Prostate gland (tissue), 2 donors: ENCODE measurements at regions not wholly inside any gene's neighbourhood (a gene's known extent, or its start where the extent isn't known, plus 50 kb on each side); places are given as distances from the start of the nearest gene placed in this dataset.
"Not testable (repeated sequence)": the region's sequence is repeated elsewhere in the genome, so short reads cannot be mapped to it uniquely, and the experiment has no call there.

ENCODE experiments used
- DNase-seq: peaks from one replicate; pipeline ENCODE4 v3.0.0-alpha.2; 2019; ENCODE audit warnings: low spot score
- H3K27ac ChIP-seq, 2 donors: fragments of 200-600 bp; sonication (generic); 2 replicates each; pipeline ENCODE4 v1.5.1; 2017 to 2019
- H3K27me3 ChIP-seq: fragments of 200-600 bp; sonication (generic); replicated peaks from 2 replicates; pipeline ENCODE4 v1.5.1; 2019; ENCODE audit not compliant: insufficient read depth
- H3K36me3 ChIP-seq, 2 donors: fragments of 200-600 bp; sonication (generic); 1 replicate in 1 of 2; 2 replicates in 1 of 2; pipeline versions ENCODE4 v1.5.1 to v1.8.1; 2017 to 2019
- H3K4me1 ChIP-seq: fragments of 200-600 bp; sonication (generic); replicated peaks from 2 replicates; pipeline ENCODE4 v1.5.1; 2019
- H3K4me3 ChIP-seq, 2 donors: fragments of 200-600 bp; sonication (generic); 2 replicates each; pipeline ENCODE4 v1.5.1; 2017 to 2019
- H3K9me3 ChIP-seq: fragments of 200-600 bp; sonication (generic); 2 replicates; pipeline ENCODE4 v1.5.1; 2017
- CTCF ChIP-seq, 4 experiments: fragments of 200-600 bp in 2 of 4; fragments of 450-650 bp in 2 of 4; sonication (generic) in 2 of 4; IDR thresholded peaks; 1 replicate in 3 of 4; 2 replicates in 1 of 4; pipeline ENCODE4 v1.5.1; 2016 to 2019; ENCODE audit warnings: antibody characterized with exemption in 4 of 4, mild to moderate bottlenecking in 2 of 4, moderate library complexity in 2 of 4
- POLR2A ChIP-seq: fragments of 450-650 bp; IDR thresholded peaks from one replicate; pipeline ENCODE4 v1.6.1; 2016; ENCODE audit warnings: antibody characterized with exemption, mild to moderate bottlenecking
- POLR2AphosphoS5 ChIP-seq: sonication (generic); formaldehyde crosslinking; IDR thresholded peaks from one replicate; pipeline ENCODE4 v1.6.1; 2017; ENCODE audit warnings: antibody characterized with exemption
- WGBS: methylation state at CpG from one replicate; pipeline ENCODE4 v1.1.5; 2018; 5-methylcytosine and 5-hydroxymethylcytosine counted together
- intact Hi-C: fragments of 100-400 bp; cut with DNase I; formaldehyde crosslinking; loops from one replicate; pipeline ENCODE4 v1.14.2; 2022

- 97% methylated on average over 2 of the region's 2 CpGs for WGBS
- no peaks in the 10 kb centered on the region for H3K27me3 ChIP-seq
- H3K36me3 ChIP-seq: no peaks in the 10 kb centered on the region
- TF ChIP-seq POLR2AphosphoS5 (no peak), CTCF (IDR thresholded peaks at IDR 0.05) (no peak), POLR2A (no peak)
- H3K4me1 ChIP-seq: no peaks in the 10 kb centered on the region
- H3K27ac ChIP-seq: no peak overlapping the region
- H3K9me3 ChIP-seq: no peaks in the 10 kb centered on the region
- intact Hi-C loops: no loop called here
- DNase-seq: no peak
- no peak overlapping the region for H3K4me3 ChIP-seq
Observed at GRCh38 chr12:74235342-74235741, 302.3 kb upstream of the ATXN7L3B start.

- intact Hi-C loops: no loop called here
- no peak for TF ChIP-seq POLR2AphosphoS5
- TF ChIP-seq CTCF (IDR thresholded peaks at IDR 0.05): no peak
- TF ChIP-seq POLR2A: no peak
- 71% methylated on average over 1 of the region's 1 CpG for WGBS
Observed at GRCh38 chr12:74241341-74241740, 296.3 kb upstream of the ATXN7L3B start.

GRCh38 chr12:74242088-74242487 lies 295.5 kb upstream of the ATXN7L3B start:
- H3K27ac ChIP-seq: no peak overlapping the region
- DNase-seq: no peak
- TF ChIP-seq POLR2A: no peak
- TF ChIP-seq POLR2AphosphoS5: no peak
- TF ChIP-seq CTCF (IDR thresholded peaks at IDR 0.05): no peak

More at GRCh38 chr12:74241341-74241740, 296.3 kb upstream of the ATXN7L3B start:
- Histone ChIP-seq H3K4me1 (no peaks in the 10 kb centered on the region), H3K27ac (no peak overlapping the region), H3K27me3 (no peaks in the 10 kb centered on the region), H3K9me3 (no peaks in the 10 kb centered on the region), H3K4me3 (no peak overlapping the region), H3K36me3 (no peaks in the 10 kb centered on the region)
- DNase-seq: no peak

GRCh38 chr12:74245458-74245857 lies 292.2 kb upstream of the ATXN7L3B start:
- H3K4me1 ChIP-seq: no peaks in the 10 kb centered on the region
- no peak overlapping the region for H3K4me3 ChIP-seq
- H3K27ac ChIP-seq: no peak overlapping the region
- WGBS: 100% methylated on average over 1 of the region's 1 CpG
- no peaks in the 10 kb centered on the region for H3K9me3 ChIP-seq
- DNase-seq: no peak
- H3K27me3 ChIP-seq: no peaks in the 10 kb centered on the region
- no peaks in the 10 kb centered on the region for H3K36me3 ChIP-seq
- TF ChIP-seq POLR2AphosphoS5: no peak
- no peak for TF ChIP-seq CTCF (IDR thresholded peaks at IDR 0.05)
- TF ChIP-seq POLR2A: no peak
- intact Hi-C loops: no loop called here

More at GRCh38 chr12:74242088-74242487, 295.5 kb upstream of the ATXN7L3B start:
- Histone ChIP-seq H3K27me3 (no peaks in the 10 kb centered on the region), H3K4me1 (no peaks in the 10 kb centered on the region), H3K9me3 (no peaks in the 10 kb centered on the region), H3K36me3 (no peaks in the 10 kb centered on the region), H3K4me3 (no peak overlapping the region)
- WGBS: 88% methylated on average over 2 of the region's 2 CpGs
- intact Hi-C loops: no loop called here

GRCh38 chr12:74250891-74251290 lies 286.7 kb upstream of the ATXN7L3B start:
- intact Hi-C loops: no loop called here
- H3K27me3 ChIP-seq: no peaks in the 10 kb centered on the region
- H3K36me3 ChIP-seq: no peaks in the 10 kb centered on the region
- TF ChIP-seq POLR2A (no peak), POLR2AphosphoS5 (no peak), CTCF (IDR thresholded peaks at IDR 0.05) (no peak)
- no peak overlapping the region for H3K4me3 ChIP-seq
- WGBS: 79% methylated on average over 1 of the region's 1 CpG
- H3K9me3 ChIP-seq: no peaks in the 10 kb centered on the region
- no peak overlapping the region for H3K27ac ChIP-seq
- DNase-seq: no peak
- no peaks in the 10 kb centered on the region for H3K4me1 ChIP-seq

- intact Hi-C loops, H3K4me1 ChIP-seq, H3K4me3 ChIP-seq, H3K27ac ChIP-seq, DNase-seq, H3K27me3 ChIP-seq, H3K9me3 ChIP-seq, H3K36me3 ChIP-seq: not testable (repeated sequence)
- WGBS: 61% methylated on average over 4 of the region's 4 CpGs
Observed at GRCh38 chr12:74253826-74254225, 283.8 kb upstream of the ATXN7L3B start.
